ENCODE measurements at regions not wholly inside any gene's neighbourhood (a gene's known extent, or its start where the extent isn't known, plus 50 kb on each side); places are given as distances from the start of the nearest gene placed in this dataset.

- no peak for TF ChIP-seq CHD7 (IDR thresholded peaks at IDR 0.05; ENCODE audit: insufficient replicate concordance, low read length)
- no peak for TF ChIP-seq CHD1 (IDR thresholded peaks at IDR 0.05; ENCODE audit: low read depth, low read length)
- no peak for TF ChIP-seq KDM4A (IDR thresholded peaks at IDR 0.05; ENCODE audit: low read depth, low read length, severe bottlenecking)
- TF ChIP-seq RAD21 (IDR thresholded peaks at IDR 0.05 in 1 of 2, conservative IDR thresholded peaks at IDR 0.05 in 1 of 2; ENCODE audit: low read depth in 2 of 2, low read length in 2 of 2): no peak
- TF ChIP-seq EGR1 (IDR thresholded peaks at IDR 0.05; ENCODE audit: borderline replicate concordance, low read depth, low read length): no peak
- TF ChIP-seq CBX8 (IDR thresholded peaks at IDR 0.05; ENCODE audit: borderline replicate concordance, low read depth, low read length): no peak
- no peak for TF ChIP-seq TBP (IDR thresholded peaks at IDR 0.05; ENCODE audit: low read depth, low read length)
- TF ChIP-seq BRCA1 (IDR thresholded peaks at IDR 0.05; ENCODE audit: low read depth, low read length): no peak
- no peak for TF ChIP-seq RXRA (IDR thresholded peaks at IDR 0.05; ENCODE audit: insufficient read depth, low read depth, low read length)
- TF ChIP-seq ASH2L (IDR thresholded peaks at IDR 0.05; ENCODE audit: low read length): no peak
- TF ChIP-seq SIX5 (IDR thresholded peaks at IDR 0.05; ENCODE audit: low read depth, low read length): no peak
- TF ChIP-seq, protein P1, sequence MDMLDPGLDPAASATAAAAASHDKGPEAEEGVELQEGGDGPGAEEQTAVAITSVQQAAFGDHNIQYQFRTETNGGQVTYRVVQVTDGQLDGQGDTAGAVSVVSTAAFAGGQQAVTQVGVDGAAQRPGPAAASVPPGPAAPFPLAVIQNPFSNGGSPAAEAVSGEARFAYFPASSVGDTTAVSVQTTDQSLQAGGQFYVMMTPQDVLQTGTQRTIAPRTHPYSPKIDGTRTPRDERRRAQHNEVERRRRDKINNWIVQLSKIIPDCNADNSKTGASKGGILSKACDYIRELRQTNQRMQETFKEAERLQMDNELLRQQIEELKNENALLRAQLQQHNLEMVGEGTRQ (IDR thresholded peaks at IDR 0.05; ENCODE audit: low read length): no peak
Observed at GRCh38 chr2:56918790-56919189, 735.0 kb downstream of the CCDC85A start (continued).

Data from H1 (cell line).